Gastroesophageal sphincter (tissue), 4 donors: ENCODE measurements at regions not wholly inside any gene's neighbourhood (a gene's known extent, or its start where the extent isn't known, plus 50 kb on each side); places are given as distances from the start of the nearest gene placed in this dataset.

Source experiments
- ATAC-seq: fragments of 150-250 bp; one replicate; pipeline ENCODE4 v1.9.1; 2016; ENCODE audit warnings: mild to moderate bottlenecking, moderate library complexity
- H3K27ac ChIP-seq, 4 donors: fragments of 200-600 bp; sonication (generic) in 3 of 4; 1 replicate in 3 of 4; 2 replicates in 1 of 4; pipeline ENCODE4 v1.5.1; 2016 to 2019
- H3K27me3 ChIP-seq: fragments of 200-600 bp; sonication (generic); one replicate; pipeline ENCODE4 v1.5.1; 2019
- H3K36me3 ChIP-seq, 2 donors: fragments of 200-600 bp; sonication (generic); one replicate each; pipeline ENCODE4 v1.5.1; 2019; ENCODE audit warnings: control low read depth in 1 of 2
- H3K4me1 ChIP-seq, 3 donors: fragments of 200-600 bp; sonication (generic); 1 replicate in 2 of 3; 2 replicates in 1 of 3; pipeline ENCODE4 v1.5.1; 2016 to 2019; ENCODE audit warnings: control low read depth in 2 of 3
- H3K4me3 ChIP-seq, 2 donors: fragments of 200-600 bp; sonication (generic); one replicate each; pipeline ENCODE4 v1.5.1; 2019; ENCODE audit warnings: mild to moderate bottlenecking in 1 of 2, moderate library complexity in 1 of 2
- H3K9me3 ChIP-seq, 3 donors: fragments of 200-600 bp; sonication (generic); one replicate each; pipeline ENCODE4 v1.5.1; 2017 to 2019; ENCODE audit warnings: control low read depth in 2 of 3
- EP300 ChIP-seq: sonication (generic); formaldehyde crosslinking; IDR thresholded peaks from one replicate; pipeline ENCODE4 v1.6.1; 2017; ENCODE audit warnings: antibody characterized with exemption, mild to moderate bottlenecking
- POLR2A ChIP-seq, 2 donors: fragments of 450-650 bp; IDR thresholded peaks; one replicate each; pipeline ENCODE4 v1.6.1; 2017; ENCODE audit warnings: antibody characterized with exemption in 2 of 2, mild to moderate bottlenecking in 2 of 2, moderate library complexity in 1 of 2
- POLR2AphosphoS5 ChIP-seq: sonication (generic); formaldehyde crosslinking; IDR thresholded peaks from one replicate; pipeline ENCODE4 v1.6.1; 2017; ENCODE audit warnings: antibody characterized with exemption
- WGBS, 2 donors: methylation state at CpG; one replicate each; pipeline ENCODE4 v1.1.5; 2018; ENCODE audit warnings: low coverage in 1 of 2; 5-methylcytosine and 5-hydroxymethylcytosine counted together
- TF ChIP-seq, protein P1 (sequence below), 4 experiments: fragments of 200-600 bp in 2 of 4; fragments of 450-650 bp in 2 of 4; sonication (generic) in 1 of 4; IDR thresholded peaks; one replicate each; pipeline ENCODE4 v1.5.1; 2017 to 2019; ENCODE audit warnings: antibody characterized with exemption in 4 of 4, mild to moderate bottlenecking in 2 of 4, moderate library complexity in 2 of 4

DNA sequence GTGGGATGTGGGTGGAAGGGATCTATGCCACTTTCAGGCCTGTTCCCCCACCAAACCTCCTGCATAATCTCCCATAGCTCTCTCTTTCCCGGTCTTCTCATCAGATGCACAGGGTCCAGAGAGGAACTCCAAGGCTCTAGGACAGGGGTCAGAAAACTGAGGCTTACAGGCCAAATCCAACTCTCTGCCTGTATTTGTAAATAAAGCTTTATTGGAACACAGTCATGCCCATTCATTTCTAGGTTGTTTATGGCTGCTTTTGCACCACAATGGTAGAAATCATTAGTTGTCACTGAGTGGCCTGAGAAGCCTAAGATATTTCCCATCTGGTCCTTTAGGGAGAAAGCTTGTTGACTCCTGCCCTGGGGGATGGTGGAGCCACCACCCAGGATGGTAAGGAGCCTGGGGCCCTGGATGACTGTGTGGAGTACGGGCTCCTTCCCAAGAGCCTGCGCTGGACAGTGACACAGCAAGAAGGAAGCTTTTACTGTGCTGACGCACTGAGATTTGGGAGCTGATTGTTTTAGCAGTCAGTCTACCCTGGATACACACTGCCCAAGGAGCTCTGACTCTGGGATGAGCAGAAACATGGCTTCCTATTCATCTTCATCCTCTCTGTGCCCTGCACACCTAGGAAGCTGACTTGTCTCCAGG, 64.0 kb upstream of the RAPGEF1 start:
- no peak for ATAC-seq
- 61% methylated on average over 4 of the region's 4 CpGs; no CpG with 5 or more reads in 1 of the 2 donors for WGBS, 2 donors
- H3K36me3 ChIP-seq: no peaks in the 10 kb centered on the region
- H3K27me3 ChIP-seq: peaks cover 91% of the 10 kb centered on the region
- peaks cover 0 to 10% (median 0%) of the 10 kb centered on the region in 3 donors for H3K9me3 ChIP-seq
- TF ChIP-seq POLR2A (IDR thresholded peaks at IDR 0.05): no peak
- TF ChIP-seq, protein P1, sequence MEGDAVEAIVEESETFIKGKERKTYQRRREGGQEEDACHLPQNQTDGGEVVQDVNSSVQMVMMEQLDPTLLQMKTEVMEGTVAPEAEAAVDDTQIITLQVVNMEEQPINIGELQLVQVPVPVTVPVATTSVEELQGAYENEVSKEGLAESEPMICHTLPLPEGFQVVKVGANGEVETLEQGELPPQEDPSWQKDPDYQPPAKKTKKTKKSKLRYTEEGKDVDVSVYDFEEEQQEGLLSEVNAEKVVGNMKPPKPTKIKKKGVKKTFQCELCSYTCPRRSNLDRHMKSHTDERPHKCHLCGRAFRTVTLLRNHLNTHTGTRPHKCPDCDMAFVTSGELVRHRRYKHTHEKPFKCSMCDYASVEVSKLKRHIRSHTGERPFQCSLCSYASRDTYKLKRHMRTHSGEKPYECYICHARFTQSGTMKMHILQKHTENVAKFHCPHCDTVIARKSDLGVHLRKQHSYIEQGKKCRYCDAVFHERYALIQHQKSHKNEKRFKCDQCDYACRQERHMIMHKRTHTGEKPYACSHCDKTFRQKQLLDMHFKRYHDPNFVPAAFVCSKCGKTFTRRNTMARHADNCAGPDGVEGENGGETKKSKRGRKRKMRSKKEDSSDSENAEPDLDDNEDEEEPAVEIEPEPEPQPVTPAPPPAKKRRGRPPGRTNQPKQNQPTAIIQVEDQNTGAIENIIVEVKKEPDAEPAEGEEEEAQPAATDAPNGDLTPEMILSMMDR (IDR thresholded peaks at IDR 0.05): no peak
- no peak for TF ChIP-seq EP300
- no peak overlapping the region for H3K27ac ChIP-seq
- no peaks in the 10 kb centered on the region for H3K4me1 ChIP-seq
- H3K4me3 ChIP-seq: no peak overlapping the region

DNA sequence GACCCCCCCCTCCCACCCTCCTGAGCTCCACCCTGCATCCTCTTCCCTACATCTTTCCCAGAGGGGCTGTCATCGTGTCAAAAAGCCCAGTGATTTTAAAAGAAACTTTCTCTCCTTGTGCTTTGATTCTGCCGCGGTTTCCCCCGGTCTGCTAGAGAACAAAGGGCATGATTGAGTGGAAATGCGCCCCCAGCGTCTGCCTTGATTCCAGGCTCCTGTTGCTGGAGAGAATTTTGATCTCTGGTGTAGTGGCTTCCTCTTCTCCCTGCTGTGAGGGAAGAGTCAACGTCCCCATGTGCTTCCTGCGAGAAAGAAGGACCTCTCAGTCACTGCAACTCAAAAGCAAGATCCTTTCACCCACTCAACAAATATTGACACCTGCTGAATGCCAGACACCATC, 61.9 kb upstream of the RAPGEF1 start:
- no peak for ATAC-seq
- no peak overlapping the region for H3K27ac ChIP-seq
- peaks cover 77% of the 10 kb centered on the region for H3K27me3 ChIP-seq
- WGBS, 2 donors: 67% methylated on average over 1 of the region's 8 CpGs; no CpG with 5 or more reads in 1 of the 2 donors
- H3K4me1 ChIP-seq: no peaks in the 10 kb centered on the region
- H3K36me3 ChIP-seq: no peaks in the 10 kb centered on the region
- H3K4me3 ChIP-seq: no peak overlapping the region
- TF ChIP-seq, protein P1 (IDR thresholded peaks at IDR 0.05): no peak
- TF ChIP-seq EP300: no peak
- no peak for TF ChIP-seq POLR2AphosphoS5
- no peak for TF ChIP-seq POLR2A (IDR thresholded peaks at IDR 0.05)
- H3K9me3 ChIP-seq: peaks cover 0 to 10% (median 0%) of the 10 kb centered on the region in 3 donors

DNA sequence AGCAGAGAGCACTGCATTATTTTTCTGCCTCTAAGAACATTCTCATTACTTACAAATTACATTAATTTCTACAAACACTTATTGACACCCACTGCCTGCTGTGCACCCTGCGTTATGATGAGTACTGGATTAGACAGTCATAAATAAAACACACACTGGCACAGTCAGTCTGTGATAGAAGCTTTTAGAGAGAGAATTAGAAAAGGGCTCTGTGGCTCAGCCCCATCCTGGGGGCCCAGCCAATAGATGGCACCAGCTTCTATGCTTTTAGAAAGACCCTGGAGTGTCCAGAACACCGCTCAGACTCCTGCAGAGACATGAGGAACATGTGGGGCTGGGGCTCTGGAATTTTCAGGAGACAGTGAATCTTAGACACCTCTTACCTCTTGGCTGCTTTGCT, 61.0 kb upstream of the RAPGEF1 start:
- H3K4me1 ChIP-seq: no peaks in the 10 kb centered on the region
- H3K36me3 ChIP-seq: no peaks in the 10 kb centered on the region
- H3K27me3 ChIP-seq: peaks cover 67% of the 10 kb centered on the region
- no peak for ATAC-seq
- TF ChIP-seq EP300 (no peak), POLR2AphosphoS5 (no peak), POLR2A (IDR thresholded peaks at IDR 0.05) (no peak)
- TF ChIP-seq, protein P1 (IDR thresholded peaks at IDR 0.05): no peak
- no peak overlapping the region for H3K4me3 ChIP-seq
- H3K27ac ChIP-seq: no peak overlapping the region
- 44 to 56% methylated on average over 2 of the region's 2 CpGs for WGBS, 2 donors
- H3K9me3 ChIP-seq: peaks cover 0 to 10% (median 0%) of the 10 kb centered on the region in 3 donors

DNA sequence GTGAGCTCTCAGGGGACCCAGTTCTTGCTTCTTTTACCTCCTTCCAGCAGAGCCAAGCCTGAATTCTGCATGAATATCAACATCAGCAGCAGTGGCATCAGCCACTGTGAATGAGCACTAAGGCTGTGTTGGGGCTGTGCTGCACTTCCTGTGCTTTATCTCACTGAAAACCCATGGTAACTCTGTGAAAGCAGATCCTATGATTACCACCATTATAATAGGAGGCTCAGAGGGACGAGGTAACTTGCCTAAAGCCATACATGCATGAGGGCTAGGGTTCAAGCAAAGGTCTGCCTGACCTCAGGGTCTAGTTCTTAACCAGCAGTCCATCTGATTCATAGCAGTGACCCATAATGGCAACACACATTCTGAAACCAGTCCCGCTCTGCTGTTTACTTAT, 60.5 kb upstream of the RAPGEF1 start:
- WGBS, 2 donors: 67 to 75% methylated on average over 2 of the region's 2 CpGs
- Histone ChIP-seq H3K36me3 (no peaks in the 10 kb centered on the region), H3K9me3 (peaks cover 0 to 10% (median 0%) of the 10 kb centered on the region in 3 donors), H3K27ac (no peak overlapping the region), H3K4me1 (no peaks in the 10 kb centered on the region), H3K4me3 (no peak overlapping the region), H3K27me3 (peaks cover 63% of the 10 kb centered on the region)
- TF ChIP-seq POLR2A (IDR thresholded peaks at IDR 0.05) (no peak), POLR2AphosphoS5 (no peak), EP300 (no peak)
- TF ChIP-seq, protein P1 (IDR thresholded peaks at IDR 0.05): no peak
- no peak for ATAC-seq

DNA sequence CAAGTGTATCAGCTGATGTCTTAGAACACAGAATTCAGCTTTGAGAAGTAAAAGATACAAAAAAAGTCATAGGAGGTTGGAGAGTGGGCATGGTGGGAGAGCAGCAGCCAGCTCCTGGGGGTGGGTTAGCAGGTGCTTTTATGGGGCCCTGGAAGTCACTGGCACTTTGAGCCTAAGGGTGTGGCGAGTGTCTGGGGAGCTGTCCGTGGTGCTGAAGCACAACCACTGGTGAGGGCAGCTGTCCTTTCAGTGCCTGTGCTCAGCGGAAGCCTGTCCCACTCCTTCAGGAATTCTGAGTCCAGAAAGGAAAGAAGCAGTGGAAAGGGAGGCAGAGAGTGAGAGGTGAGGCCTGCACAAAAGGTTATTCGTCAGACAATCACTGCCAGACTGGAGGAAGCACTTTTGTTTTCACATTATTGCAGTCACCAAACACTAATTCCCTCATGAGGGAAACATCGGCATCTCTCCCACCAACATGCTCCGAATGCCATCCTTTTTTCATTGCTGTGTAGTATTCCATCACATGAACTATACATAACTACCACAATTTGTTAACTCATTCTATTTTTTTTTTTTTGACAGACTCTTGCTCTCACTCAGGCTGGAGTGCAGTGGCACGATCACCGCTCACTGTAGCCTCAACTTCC, 59.4 kb upstream of the RAPGEF1 start:
- H3K27me3 ChIP-seq: peaks cover 52% of the 10 kb centered on the region
- no peak overlapping the region for H3K4me3 ChIP-seq
- no peak for ATAC-seq
- peaks cover 0 to 8% (median 0%) of the 10 kb centered on the region in 3 donors for H3K9me3 ChIP-seq
- 45 to 60% methylated on average over 6 to 8 of the region's 8 CpGs for WGBS, 2 donors
- TF ChIP-seq EP300: no peak
- no peak for TF ChIP-seq POLR2AphosphoS5
- TF ChIP-seq, protein P1 (IDR thresholded peaks at IDR 0.05): no peak
- H3K27ac ChIP-seq: no peak overlapping the region
- no peaks in the 10 kb centered on the region for H3K4me1 ChIP-seq
- H3K36me3 ChIP-seq: no peaks in the 10 kb centered on the region
